Lung (tissue), 11 donors: ENCODE measurements at regions not wholly inside any gene's neighbourhood (a gene's known extent, or its start where the extent isn't known, plus 50 kb on each side); places are given as distances from the start of the nearest gene placed in this dataset.
A peak's percentile ranks its signal among the peaks of the same experiment; 100 is the strongest.

Experiments
- ATAC-seq: fragments of 200-7000 bp; cut with Tn5 transposase; one replicate; pipeline ENCODE4 v1.9.1; 2020; ENCODE audit warnings: moderate number of reproducible peaks; ENCODE audit not compliant: insufficient read depth, low FRiP score
- DNase-seq, 3 donors: peaks; one replicate each; pipeline ENCODE4 v3.0.0-alpha.2; 2013 to 2017
- H3K27ac ChIP-seq, 2 donors: one replicate each; pipeline ENCODE4 v1.5.1; 2013; ENCODE audit warnings: mild to moderate bottlenecking in 2 of 2, moderate library complexity in 2 of 2, control low read depth in 1 of 2, inconsistent platforms in 1 of 2, low read depth in 1 of 2, low read length in 1 of 2
- H3K27me3 ChIP-seq, 3 donors: one replicate each; pipeline ENCODE4 v1.5.1; 2013; ENCODE audit warnings: low read length in 2 of 3; ENCODE audit not compliant: control insufficient read depth in 3 of 3, insufficient read depth in 3 of 3
- H3K36me3 ChIP-seq, 4 donors: one replicate each; pipeline ENCODE4 v1.5.1; 2013; ENCODE audit warnings: low read length in 4 of 4, mild to moderate bottlenecking in 1 of 4, moderate library complexity in 1 of 4; ENCODE audit not compliant: control insufficient read depth in 4 of 4, insufficient read depth in 4 of 4
- H3K4me1 ChIP-seq, 5 donors: one replicate each; pipeline ENCODE4 v1.5.1; 2013; ENCODE audit warnings: low read length in 5 of 5, mild to moderate bottlenecking in 2 of 5, moderate library complexity in 1 of 5; ENCODE audit not compliant: control insufficient read depth in 5 of 5, insufficient read depth in 5 of 5
- H3K4me3 ChIP-seq: one replicate; pipeline ENCODE4 v1.5.1; 2013; ENCODE audit warnings: mild to moderate bottlenecking, control low read depth, moderate library complexity
- H3K9ac ChIP-seq, 2 donors: one replicate each; pipeline ENCODE4 v1.5.1; 2013; ENCODE audit warnings: low read length in 2 of 2, control low read depth in 1 of 2; ENCODE audit not compliant: insufficient read depth in 1 of 2
- H3K9me3 ChIP-seq, 4 donors: one replicate each; pipeline ENCODE4 v1.5.1; 2013; ENCODE audit warnings: low read length in 3 of 4, mild to moderate bottlenecking in 1 of 4, moderate library complexity in 1 of 4; ENCODE audit not compliant: control insufficient read depth in 4 of 4, insufficient read depth in 3 of 4
- CTCF ChIP-seq: IDR thresholded peaks from 2 replicates; pipeline ENCODE4 v1.5.1; 2012; ENCODE audit warnings: mild to moderate bottlenecking; ENCODE audit errors: control extremely low read depth, extremely low read depth
- WGBS, 2 donors: extraction: QIAGEN DNeasy Blood & Tissue Kit; methylation state at CpG; one replicate each; pipeline ENCODE4 v1.1.7; 2013; 5-methylcytosine and 5-hydroxymethylcytosine counted together
- donor health status: control.
- donor health status: control.
- donor health status: Bipolar disorder and iron deficiency.
- donor health status: healthy.
- donor health status: DM: yes; HTN: yes; CAD: no.

DNA sequence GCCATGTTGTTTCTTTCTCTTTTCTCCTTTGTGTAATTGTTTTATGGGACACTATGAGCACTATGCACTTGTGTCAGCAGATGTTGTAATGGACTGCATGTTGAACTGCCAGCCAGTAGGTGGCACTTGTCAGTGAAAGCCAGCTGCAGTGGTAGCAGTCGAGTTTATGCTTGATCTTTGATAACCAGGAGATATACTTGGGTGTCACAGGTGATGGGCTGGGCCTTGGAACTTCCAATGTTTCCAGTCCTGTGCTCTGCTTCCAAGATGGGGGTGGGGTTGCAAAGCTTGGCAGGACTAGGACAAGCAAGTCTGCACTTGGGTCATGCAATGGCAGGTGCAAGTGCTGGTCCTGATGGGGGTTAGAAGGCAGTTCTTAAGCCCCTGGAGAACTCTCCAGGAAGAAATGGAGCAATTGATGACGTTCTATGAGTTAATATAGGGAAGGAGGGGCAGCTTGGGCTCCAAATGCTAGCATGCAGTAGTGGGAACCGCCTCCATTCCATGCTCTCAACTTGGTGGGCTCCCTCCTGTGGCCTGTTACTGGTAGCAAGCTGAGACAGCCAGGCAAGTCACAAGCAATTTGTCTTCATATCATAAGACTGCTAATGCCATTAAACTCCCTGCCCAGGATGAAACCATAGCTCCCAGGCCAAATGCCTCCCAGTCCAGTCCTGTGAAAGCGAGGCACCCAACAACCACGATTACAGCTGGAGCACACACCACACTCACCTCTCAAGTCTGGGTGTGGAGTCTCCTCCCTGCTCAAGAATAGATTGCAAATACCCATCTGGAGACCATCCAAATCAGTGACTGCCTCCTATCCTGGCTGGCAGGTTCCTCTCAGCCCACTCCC is 287.2 kb downstream of the CGGBP1 start:
- no peak overlapping the region for H3K4me3 ChIP-seq
- no peak overlapping the region for H3K9ac ChIP-seq
- no peak overlapping the region for H3K27ac ChIP-seq
- peak; percentile 66 for ATAC-seq
- H3K27me3 ChIP-seq = no peaks in the 10 kb centered on the region
- no peaks in the 10 kb centered on the region for H3K36me3 ChIP-seq
- no peaks in the 10 kb centered on the region for H3K9me3 ChIP-seq
- TF ChIP-seq CTCF = peak; percentile 19
- 44 to 65% methylated on average over 5 of the region's 5 CpGs for WGBS, 2 donors
- peak in 1 of 3 donors; percentile 17 for DNase-seq
- no peaks in the 10 kb centered on the region for H3K4me1 ChIP-seq

GRCh38 chr3:87766721-87767120 is 292.1 kb downstream of the CGGBP1 start:
- no peak overlapping the region for H3K9ac ChIP-seq
- H3K27ac ChIP-seq = no peak overlapping the region
- TF ChIP-seq CTCF = no peak
- 54 to 61% methylated on average over 2 of the region's 2 CpGs for WGBS, 2 donors
- ATAC-seq = no peak
- no peaks in the 10 kb centered on the region for H3K4me1 ChIP-seq
- H3K27me3 ChIP-seq = no peaks in the 10 kb centered on the region
- DNase-seq = no peak
- H3K4me3 ChIP-seq = no peak overlapping the region
- H3K9me3 ChIP-seq = peaks cover 0 to 3% (median 0%) of the 10 kb centered on the region in 4 donors
- no peaks in the 10 kb centered on the region for H3K36me3 ChIP-seq

- no peak for TF ChIP-seq CTCF
- Histone ChIP-seq H3K27me3 (no peaks in the 10 kb centered on the region), H3K36me3 (no peaks in the 10 kb centered on the region), H3K4me3 (no peak overlapping the region), H3K4me1 (no peaks in the 10 kb centered on the region), H3K9ac (no peak overlapping the region), H3K9me3 (peaks cover 0 to 6% (median 0%) of the 10 kb centered on the region in 4 donors), H3K27ac (no peak overlapping the region)
- whole genome bisulfite sequencing, 2 donors = 74 to 86% methylated on average over 3 of the region's 3 CpGs
- ATAC-seq = no peak
- no peak for DNase-seq
Measured at GRCh38 chr3:87765256-87765655, 293.5 kb downstream of the CGGBP1 start.
